Hepatocyte (in vitro differentiated cells): ENCODE measurements at regions not wholly inside any gene's neighbourhood (a gene's known extent, or its start where the extent isn't known, plus 50 kb on each side); places are given as distances from the start of the nearest gene placed in this dataset.

Source experiments
- EZH2 ChIP-seq: fragments of 200-600 bp; sonication (generic); IDR thresholded peaks from 2 replicates; pipeline ENCODE4 v1.6.1; 2016; ENCODE audit warnings: antibody characterized with exemption, mild to moderate bottlenecking, borderline replicate concordance
- TF ChIP-seq, protein P1 (sequence below): fragments of 200-600 bp; sonication (generic); IDR thresholded peaks from 2 replicates; pipeline ENCODE4 v1.5.1; 2016; ENCODE audit warnings: antibody characterized with exemption, mild to moderate bottlenecking; ENCODE audit not compliant: poor library complexity

GRCh38 chr16:9261376-9261775, 169.9 kb downstream of the HAPSTR1 start:
- TF ChIP-seq, protein P1, sequence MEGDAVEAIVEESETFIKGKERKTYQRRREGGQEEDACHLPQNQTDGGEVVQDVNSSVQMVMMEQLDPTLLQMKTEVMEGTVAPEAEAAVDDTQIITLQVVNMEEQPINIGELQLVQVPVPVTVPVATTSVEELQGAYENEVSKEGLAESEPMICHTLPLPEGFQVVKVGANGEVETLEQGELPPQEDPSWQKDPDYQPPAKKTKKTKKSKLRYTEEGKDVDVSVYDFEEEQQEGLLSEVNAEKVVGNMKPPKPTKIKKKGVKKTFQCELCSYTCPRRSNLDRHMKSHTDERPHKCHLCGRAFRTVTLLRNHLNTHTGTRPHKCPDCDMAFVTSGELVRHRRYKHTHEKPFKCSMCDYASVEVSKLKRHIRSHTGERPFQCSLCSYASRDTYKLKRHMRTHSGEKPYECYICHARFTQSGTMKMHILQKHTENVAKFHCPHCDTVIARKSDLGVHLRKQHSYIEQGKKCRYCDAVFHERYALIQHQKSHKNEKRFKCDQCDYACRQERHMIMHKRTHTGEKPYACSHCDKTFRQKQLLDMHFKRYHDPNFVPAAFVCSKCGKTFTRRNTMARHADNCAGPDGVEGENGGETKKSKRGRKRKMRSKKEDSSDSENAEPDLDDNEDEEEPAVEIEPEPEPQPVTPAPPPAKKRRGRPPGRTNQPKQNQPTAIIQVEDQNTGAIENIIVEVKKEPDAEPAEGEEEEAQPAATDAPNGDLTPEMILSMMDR, result no peak
- no peak for TF ChIP-seq EZH2
